SK-N-MC (cell line): ENCODE measurements at regions not wholly inside any gene's neighbourhood (a gene's known extent, or its start where the extent isn't known, plus 50 kb on each side); places are given as distances from the start of the nearest gene placed in this dataset.

Experiments
- DNase-seq: peaks from one replicate; pipeline ENCODE4 v3.0.0-alpha.2; 2011; ENCODE audit warnings: low read depth, low spot score
- H3K27ac ChIP-seq: fragments of 200-600 bp; sonication (generic); 2 replicates; pipeline ENCODE4 v1.5.1; 2016; ENCODE audit warnings: mixed run types
- H3K36me3 ChIP-seq: fragments of 200-600 bp; sonication (generic); 2 replicates; pipeline ENCODE4 v1.6.1; 2017; ENCODE audit warnings: antibody characterized with exemption, low read length, mixed read lengths; ENCODE audit not compliant: insufficient read depth
- H3K4me3 ChIP-seq: fragments of 200-600 bp; sonication (generic); 2 replicates; pipeline ENCODE4 v1.5.1; 2016
- H3K9ac ChIP-seq: fragments of 200-600 bp; sonication (generic); 2 replicates; pipeline ENCODE4 v1.8.0; 2017; ENCODE audit warnings: mixed run types, mixed read lengths; ENCODE audit not compliant: insufficient read length
- H3K9me3 ChIP-seq: fragments of 200-600 bp; sonication (generic); 2 replicates; pipeline ENCODE4 v1.6.1; 2017; ENCODE audit warnings: low read depth, mild to moderate bottlenecking, antibody characterized with exemption, low read length, moderate library complexity, mixed read lengths
- EZH2 ChIP-seq: fragments of 200-600 bp; sonication (generic); IDR thresholded peaks from one replicate; pipeline ENCODE4 v1.6.1; 2017; ENCODE audit warnings: antibody characterized with exemption
- FOXP2 ChIP-seq: optimal IDR thresholded peaks from 2 replicates; pipeline ENCODE3; 2011; ENCODE audit warnings: mild to moderate bottlenecking, moderate library complexity; ENCODE audit not compliant: insufficient read depth; ENCODE audit errors: extremely low read length, control extremely low read depth
- POLR2AphosphoS5 ChIP-seq: IDR thresholded peaks from 2 replicates; pipeline ENCODE4 v1.6.1; 2012; ENCODE audit warnings: mild to moderate bottlenecking, low read depth, low read length, borderline replicate concordance

- Histone ChIP-seq H3K27ac (no peak overlapping the region), H3K9ac (no peak overlapping the region), H3K4me3 (no peak overlapping the region), H3K9me3 (no peaks in the 10 kb centered on the region), H3K36me3 (no peaks in the 10 kb centered on the region)
- DNase-seq, result no peak
- TF ChIP-seq POLR2AphosphoS5, result no peak
- TF ChIP-seq EZH2, result no peak
- TF ChIP-seq FOXP2, result no peak
Measured at GRCh38 chr10:4316161-4316810, 509.7 kb upstream of the AKR1E2 start.

GRCh38 chr10:4315551-4315950 lies 510.5 kb upstream of the AKR1E2 start:
- H3K4me3 ChIP-seq, result no peak overlapping the region
- no peak overlapping the region for H3K9ac ChIP-seq

GRCh38 chr10:4313051-4313450 lies 513.0 kb upstream of the AKR1E2 start:
- no peaks in the 10 kb centered on the region for H3K36me3 ChIP-seq
- no peak overlapping the region for H3K9ac ChIP-seq
- no peak overlapping the region for H3K27ac ChIP-seq
- TF ChIP-seq FOXP2 (no peak), EZH2 (no peak), POLR2AphosphoS5 (no peak)
- no peak overlapping the region for H3K4me3 ChIP-seq
- no peak for DNase-seq
- H3K9me3 ChIP-seq, result no peaks in the 10 kb centered on the region

More at GRCh38 chr10:4315551-4315950, 510.5 kb upstream of the AKR1E2 start:
- DNase-seq, result no peak
- Histone ChIP-seq H3K36me3 (no peaks in the 10 kb centered on the region), H3K9me3 (no peaks in the 10 kb centered on the region), H3K27ac (no peak overlapping the region)
- TF ChIP-seq EZH2 (no peak), FOXP2 (no peak), POLR2AphosphoS5 (no peak)

- no peaks in the 10 kb centered on the region for H3K9me3 ChIP-seq
- DNase-seq, result no peak
Measured at GRCh38 chr10:4312051-4312835, 513.8 kb upstream of the AKR1E2 start.

GRCh38 chr10:4310172-4310571 lies 515.8 kb upstream of the AKR1E2 start:
- no peak for TF ChIP-seq POLR2AphosphoS5
- no peak for TF ChIP-seq EZH2
- Histone ChIP-seq H3K9ac (no peak overlapping the region), H3K27ac (no peak overlapping the region), H3K9me3 (no peaks in the 10 kb centered on the region), H3K4me3 (no peak overlapping the region), H3K36me3 (no peaks in the 10 kb centered on the region)
- no peak for DNase-seq

More at GRCh38 chr10:4312051-4312835, 513.8 kb upstream of the AKR1E2 start:
- Histone ChIP-seq H3K9ac (no peak overlapping the region), H3K36me3 (no peaks in the 10 kb centered on the region), H3K4me3 (no peak overlapping the region), H3K27ac (no peak overlapping the region)
- TF ChIP-seq POLR2AphosphoS5 (no peak), FOXP2 (no peak), EZH2 (no peak)

- Histone ChIP-seq H3K36me3 (no peaks in the 10 kb centered on the region), H3K9me3 (no peaks in the 10 kb centered on the region), H3K9ac (no peak overlapping the region), H3K27ac (no peak overlapping the region), H3K4me3 (no peak overlapping the region)
- TF ChIP-seq FOXP2 (no peak), POLR2AphosphoS5 (no peak), EZH2 (no peak)
- DNase-seq, result no peak
Measured at GRCh38 chr10:4307910-4308309, 518.1 kb upstream of the AKR1E2 start.

GRCh38 chr10:4306871-4307270 lies 519.1 kb upstream of the AKR1E2 start:
- Histone ChIP-seq H3K27ac (no peak overlapping the region), H3K36me3 (no peaks in the 10 kb centered on the region), H3K4me3 (no peak overlapping the region), H3K9me3 (no peaks in the 10 kb centered on the region), H3K9ac (no peak overlapping the region)
- TF ChIP-seq POLR2AphosphoS5 (no peak), FOXP2 (no peak), EZH2 (no peak)
- DNase-seq, result no peak

- no peak overlapping the region for H3K9ac ChIP-seq
- DNase-seq, result no peak
- no peak overlapping the region for H3K27ac ChIP-seq
- no peak for TF ChIP-seq FOXP2
- no peak for TF ChIP-seq POLR2AphosphoS5
- TF ChIP-seq EZH2, result no peak
- no peak overlapping the region for H3K4me3 ChIP-seq
- H3K36me3 ChIP-seq, result no peaks in the 10 kb centered on the region
- H3K9me3 ChIP-seq, result no peaks in the 10 kb centered on the region
Measured at GRCh38 chr10:4303045-4303444, 518.0 kb upstream of the KLF6 start.
